B cell (primary cell): ENCODE measurements at regions not wholly inside any gene's neighbourhood (a gene's known extent, or its start where the extent isn't known, plus 50 kb on each side); places are given as distances from the start of the nearest gene placed in this dataset.

Source experiments
- ATAC-seq: fragments of 200-7000 bp; cut with Tn5 transposase; one replicate; pipeline ENCODE4 v1.10.0; 2021; ENCODE audit warnings: low read depth, mild to moderate bottlenecking, moderate number of reproducible peaks, moderate library complexity
- CTCF ChIA-PET: fragments of 350-600 bp; sonication (Branson Sonifier 250); formaldehyde crosslinking; loops from one replicate; lab custom pipeline; 2021; ENCODE audit warnings: antibody characterized with exemption, inconsistent platforms; lab: Charles Lee
- POLR2A ChIA-PET: fragments of 350-600 bp; sonication (Branson Sonifier 250); formaldehyde crosslinking; loops from one replicate; lab custom pipeline; 2021; ENCODE audit warnings: antibody characterized with exemption; lab: Charles Lee
- DNase-seq: peaks from one replicate; pipeline ENCODE4 v3.0.0; 2013
- H2AFZ ChIP-seq: 2 replicates; pipeline ENCODE4 v1.6.1; 2012; ENCODE audit warnings: mild to moderate bottlenecking, low read depth, low read length; ENCODE audit not compliant: insufficient read depth, poor library complexity, severe bottlenecking
- H3K27ac ChIP-seq, 2 donors: 1 replicate in 1 of 2; 2 replicates in 1 of 2; pipeline ENCODE4 v1.5.1; 2012 to 2013; ENCODE audit warnings: low read length in 2 of 2, mild to moderate bottlenecking in 2 of 2, moderate library complexity in 1 of 2
- H3K27me3 ChIP-seq, 4 experiments: fragments of 200-600 bp in 1 of 4; sonication (generic) in 1 of 4; replicated peaks in 1 of 4; 1 replicate in 2 of 4; 2 replicates in 2 of 4; pipeline versions ENCODE4 v1.6.1 to v1.7.0; 2013 to 2016; ENCODE audit warnings: low read length in 3 of 4, mild to moderate bottlenecking in 2 of 4, mixed read lengths in 1 of 4, moderate library complexity in 1 of 4; ENCODE audit not compliant: insufficient read depth in 4 of 4, control insufficient read depth in 3 of 4; ENCODE audit errors: control extremely low read depth in 1 of 4
- H3K36me3 ChIP-seq, 2 experiments: replicated peaks in 1 of 2; 1 replicate in 1 of 2; 2 replicates in 1 of 2; pipeline versions ENCODE4 v1.6.1 to v1.7.1; 2013; ENCODE audit warnings: low read length in 1 of 2; ENCODE audit not compliant: insufficient read depth in 2 of 2, control insufficient read depth in 1 of 2; ENCODE audit errors: control extremely low read depth in 1 of 2, extremely low read depth in 1 of 2
- H3K4me1 ChIP-seq, 2 donors: fragments of 200-600 bp in 1 of 2; sonication (generic) in 1 of 2; 1 replicate in 1 of 2; 2 replicates in 1 of 2; pipeline versions ENCODE4 v1.5.1 to v1.6.1; 2013 to 2017; ENCODE audit warnings: low read length in 2 of 2; ENCODE audit not compliant: control insufficient read depth in 2 of 2, insufficient read depth in 2 of 2
- H3K4me2 ChIP-seq: replicated peaks from 2 replicates; pipeline ENCODE3; 2012; ENCODE audit warnings: mild to moderate bottlenecking, low read depth, low read length; ENCODE audit not compliant: poor library complexity, severe bottlenecking
- H3K4me3 ChIP-seq, 5 experiments: fragments of 200-600 bp in 1 of 5; sonication (generic) in 1 of 5; 1 replicate in 3 of 5; 2 replicates in 2 of 5; pipeline versions ENCODE4 v1.5.1 to v1.7.0; 2011 to 2016; ENCODE audit warnings: low read length in 4 of 5, mild to moderate bottlenecking in 4 of 5, low read depth in 2 of 5, control low read depth in 1 of 5, moderate library complexity in 1 of 5; ENCODE audit not compliant: insufficient read depth in 1 of 5; ENCODE audit errors: control extremely low read depth in 1 of 5, extremely low read depth in 1 of 5
- H3K79me2 ChIP-seq: fragments of 200-600 bp; sonication (generic); one replicate; pipeline ENCODE4 v1.6.0; 2016; ENCODE audit warnings: low read length; ENCODE audit not compliant: control insufficient read depth, insufficient read depth
- H3K9ac ChIP-seq: fragments of 200-600 bp; sonication (generic); 2 replicates; pipeline ENCODE4 v1.6.1; 2017; ENCODE audit warnings: mild to moderate bottlenecking, low read length, moderate library complexity
- H3K9me3 ChIP-seq, 3 donors: one replicate each; pipeline versions ENCODE4 v1.6.1 to v1.7.1; 2013; ENCODE audit warnings: low read length in 2 of 3; ENCODE audit not compliant: control insufficient read depth in 2 of 3, insufficient read depth in 1 of 3; ENCODE audit errors: control extremely low read depth in 1 of 3
- H4K20me1 ChIP-seq: 2 replicates; pipeline ENCODE4 v1.6.0; 2012; ENCODE audit warnings: mild to moderate bottlenecking, low read length; ENCODE audit not compliant: insufficient read depth, control insufficient read depth, poor library complexity, severe bottlenecking
- H3K27ac Mint-ChIP-seq: one replicate; pipeline ENCODE4 v1.8.0; 2021; ENCODE audit warnings: mixed read lengths
- H3K27me3 Mint-ChIP-seq: one replicate; pipeline ENCODE4 v1.8.0; 2021; ENCODE audit warnings: mixed read lengths
- H3K4me1 Mint-ChIP-seq: one replicate; pipeline ENCODE4 v1.8.0; 2021; ENCODE audit warnings: mixed read lengths
- H3K4me3 Mint-ChIP-seq: one replicate; pipeline ENCODE4 v1.8.0; 2021; ENCODE audit warnings: mixed read lengths
- H3K9me3 Mint-ChIP-seq: one replicate; pipeline ENCODE4 v1.8.0; 2022; ENCODE audit warnings: mixed read lengths; ENCODE audit not compliant: insufficient read depth
- EZH2 ChIP-seq: IDR thresholded peaks from 2 replicates; pipeline ENCODE4 v1.6.1; 2012; ENCODE audit warnings: borderline replicate concordance, low read depth, mild to moderate bottlenecking, moderate library complexity, low read length; ENCODE audit not compliant: insufficient read depth, poor library complexity, severe bottlenecking
- WGBS: methylation state at CpG from one replicate; pipeline ENCODE4 v1.1.5; 2013; ENCODE audit warnings: missing lambda C conversion rate; ENCODE audit not compliant: insufficient coverage; 5-methylcytosine and 5-hydroxymethylcytosine counted together
- intact Hi-C: fragments of 100-400 bp; cut with micrococcal nuclease; formaldehyde crosslinking; loops from one replicate; pipeline ENCODE4 v1.10.0; 2022
- TF ChIP-seq, protein P1 (sequence below): fragments of 200-600 bp; IDR thresholded peaks from one replicate; pipeline ENCODE4 v1.8.0; 2022; ENCODE audit warnings: antibody characterized with exemption, mild to moderate bottlenecking

DNA sequence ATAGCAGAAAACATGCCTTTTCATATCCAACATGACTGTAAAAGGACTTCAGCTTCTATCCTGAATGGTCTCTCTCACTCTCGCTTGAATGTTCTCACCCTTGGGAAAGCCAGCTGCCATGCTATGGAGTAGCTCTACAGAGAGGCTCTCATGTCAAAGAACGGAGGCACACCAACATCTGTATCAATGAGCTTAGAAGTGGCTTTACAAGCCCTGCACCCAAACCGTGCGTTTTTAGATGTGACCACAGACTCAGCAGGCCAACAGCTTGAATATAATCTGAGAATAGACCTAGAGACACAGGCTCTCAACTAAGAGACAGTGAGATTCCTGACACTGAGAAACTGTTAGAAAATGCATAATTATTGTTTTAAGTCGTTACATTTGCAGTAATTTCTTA lies 1231.6 kb upstream of the CDH9 start:
- no peaks in the 10 kb centered on the region for H3K27me3 Mint-ChIP-seq
- Histone ChIP-seq H3K27ac (no peak overlapping the region), H4K20me1 (no peaks in the 10 kb centered on the region), H3K4me1 (no peaks in the 10 kb centered on the region), H3K9me3 (no peaks in the 10 kb centered on the region), H3K27me3 (no peaks in the 10 kb centered on the region), H3K79me2 (no peaks in the 10 kb centered on the region), H2AFZ (no peak overlapping the region), H3K36me3 (no peaks in the 10 kb centered on the region), H3K9ac (no peak overlapping the region), H3K4me3 (no peak overlapping the region), H3K4me2 (no peak overlapping the region)
- peaks cover 2% of the 10 kb centered on the region for H3K9me3 Mint-ChIP-seq
- ChIA-PET CTCF (no interaction called here), POLR2A (no interaction called here)
- no peak overlapping the region for H3K4me3 Mint-ChIP-seq
- no peaks in the 10 kb centered on the region for H3K4me1 Mint-ChIP-seq
- intact Hi-C loops = no loop called here
- ATAC-seq (no peak), DNase-seq (no peak)
- WGBS = 92% methylated on average over 4 of the region's 5 CpGs
- H3K27ac Mint-ChIP-seq = no peak overlapping the region
- TF ChIP-seq, protein P1, sequence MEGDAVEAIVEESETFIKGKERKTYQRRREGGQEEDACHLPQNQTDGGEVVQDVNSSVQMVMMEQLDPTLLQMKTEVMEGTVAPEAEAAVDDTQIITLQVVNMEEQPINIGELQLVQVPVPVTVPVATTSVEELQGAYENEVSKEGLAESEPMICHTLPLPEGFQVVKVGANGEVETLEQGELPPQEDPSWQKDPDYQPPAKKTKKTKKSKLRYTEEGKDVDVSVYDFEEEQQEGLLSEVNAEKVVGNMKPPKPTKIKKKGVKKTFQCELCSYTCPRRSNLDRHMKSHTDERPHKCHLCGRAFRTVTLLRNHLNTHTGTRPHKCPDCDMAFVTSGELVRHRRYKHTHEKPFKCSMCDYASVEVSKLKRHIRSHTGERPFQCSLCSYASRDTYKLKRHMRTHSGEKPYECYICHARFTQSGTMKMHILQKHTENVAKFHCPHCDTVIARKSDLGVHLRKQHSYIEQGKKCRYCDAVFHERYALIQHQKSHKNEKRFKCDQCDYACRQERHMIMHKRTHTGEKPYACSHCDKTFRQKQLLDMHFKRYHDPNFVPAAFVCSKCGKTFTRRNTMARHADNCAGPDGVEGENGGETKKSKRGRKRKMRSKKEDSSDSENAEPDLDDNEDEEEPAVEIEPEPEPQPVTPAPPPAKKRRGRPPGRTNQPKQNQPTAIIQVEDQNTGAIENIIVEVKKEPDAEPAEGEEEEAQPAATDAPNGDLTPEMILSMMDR = no peak
- TF ChIP-seq EZH2 = no peak

DNA sequence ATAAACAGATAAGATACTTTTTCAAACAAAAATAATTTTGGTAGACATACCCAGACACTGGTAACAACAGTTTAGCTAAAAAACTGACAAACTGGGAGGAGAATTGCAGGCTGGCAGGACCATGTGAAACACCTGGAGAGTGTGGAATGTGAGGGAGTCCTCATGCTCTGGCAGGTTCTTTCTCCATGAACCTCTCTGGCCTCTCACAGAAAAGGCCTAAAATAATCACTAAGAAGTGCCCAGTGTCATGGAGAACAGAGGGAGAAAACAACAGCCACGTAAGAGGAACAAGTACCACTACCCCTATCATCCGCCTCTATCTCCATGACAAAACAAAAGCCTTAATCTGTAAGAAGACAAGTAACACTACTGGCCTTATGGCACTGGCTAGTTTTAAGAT lies 1227.5 kb upstream of the CDH9 start:
- Mint-ChIP-seq H3K4me3 (no peak overlapping the region), H3K4me1 (no peaks in the 10 kb centered on the region), H3K9me3 (peaks cover 2% of the 10 kb centered on the region), H3K27me3 (no peaks in the 10 kb centered on the region), H3K27ac (no peak overlapping the region)
- Histone ChIP-seq H3K4me3 (no peak overlapping the region), H3K9me3 (no peaks in the 10 kb centered on the region), H3K27ac (no peak overlapping the region), H3K36me3 (no peaks in the 10 kb centered on the region), H3K79me2 (no peaks in the 10 kb centered on the region), H3K4me1 (no peaks in the 10 kb centered on the region), H2AFZ (no peak overlapping the region), H3K9ac (no peak overlapping the region), H3K4me2 (no peak overlapping the region), H4K20me1 (no peaks in the 10 kb centered on the region), H3K27me3 (no peaks in the 10 kb centered on the region)
- CTCF ChIA-PET = no interaction called here
- DNase-seq (no peak), ATAC-seq (no peak)
- intact Hi-C loops = no loop called here
- POLR2A ChIA-PET = no interaction called here
- 83% methylated on average over 1 of the region's 2 CpGs for WGBS
- TF ChIP-seq EZH2 = no peak
- TF ChIP-seq, protein P1 = no peak
